Loucy (cell line): ENCODE measurements at regions not wholly inside any gene's neighbourhood (a gene's known extent, or its start where the extent isn't known, plus 50 kb on each side); places are given as distances from the start of the nearest gene placed in this dataset.

Experiments used
- H2AFZ ChIP-seq: fragments of 200-600 bp; sonication (generic); 2 replicates; pipeline ENCODE4 v1.6.0; 2016; ENCODE audit warnings: antibody characterized with exemption, mild to moderate bottlenecking, low read length, moderate library complexity
- H3F3A ChIP-seq: fragments of 200-600 bp; 2 replicates; pipeline ENCODE4 v1.6.0; 2016; ENCODE audit warnings: antibody characterized with exemption, low read depth, mild to moderate bottlenecking
- H3K27me3 ChIP-seq: fragments of 200-600 bp; sonication (generic); 2 replicates; pipeline ENCODE4 v1.6.1; 2014; ENCODE audit warnings: low read length, mild to moderate bottlenecking; ENCODE audit not compliant: insufficient read depth, poor library complexity, severe bottlenecking
- H3K36me3 ChIP-seq: fragments of 200-600 bp; sonication (generic); 2 replicates; pipeline ENCODE4 v1.6.1; 2016; ENCODE audit warnings: low read length; ENCODE audit not compliant: insufficient read depth
- H3K4me1 ChIP-seq: fragments of 200-600 bp; sonication (generic); 2 replicates; pipeline ENCODE4 v1.5.1; 2014; ENCODE audit warnings: low read length, mild to moderate bottlenecking; ENCODE audit not compliant: insufficient read depth, poor library complexity, severe bottlenecking
- H3K4me2 ChIP-seq: fragments of 200-600 bp; sonication (generic); 2 replicates; pipeline ENCODE4 v1.6.0; 2014; ENCODE audit warnings: antibody characterized with exemption, low read length, low read depth, mild to moderate bottlenecking; ENCODE audit not compliant: poor library complexity, severe bottlenecking
- H3K4me3 ChIP-seq: fragments of 200-600 bp; sonication (generic); 2 replicates; pipeline ENCODE4 v1.5.1; 2014; ENCODE audit warnings: low read length, mild to moderate bottlenecking, mixed read lengths; ENCODE audit not compliant: poor library complexity, severe bottlenecking
- H3K79me2 ChIP-seq: fragments of 200-600 bp; sonication (generic); 2 replicates; pipeline ENCODE4 v1.6.1; 2014; ENCODE audit warnings: low read length; ENCODE audit not compliant: insufficient read depth
- H3K9ac ChIP-seq: fragments of 200-600 bp; sonication (generic); 2 replicates; pipeline ENCODE4 v1.6.0; 2014; ENCODE audit warnings: mild to moderate bottlenecking, low read depth, low read length, moderate library complexity; ENCODE audit not compliant: poor library complexity, severe bottlenecking
- H3K9me2 ChIP-seq: fragments of 200-600 bp; sonication (generic); replicated peaks from 2 replicates; pipeline ENCODE4 v1.6.1; 2016; ENCODE audit warnings: low read depth, low read length, mixed read lengths
- H3K9me3 ChIP-seq: fragments of 200-600 bp; sonication (generic); 2 replicates; pipeline ENCODE4 v1.6.1; 2014; ENCODE audit warnings: mild to moderate bottlenecking, antibody characterized with exemption, low read length, low read depth; ENCODE audit not compliant: insufficient read depth
- H4K20me1 ChIP-seq: fragments of 200-600 bp; sonication (generic); 2 replicates; pipeline ENCODE4 v1.6.0; 2014; ENCODE audit warnings: antibody characterized with exemption, low read length, mild to moderate bottlenecking; ENCODE audit not compliant: insufficient read depth, poor library complexity, severe bottlenecking
- EZH2phosphoT487 ChIP-seq: fragments of 200-600 bp; IDR thresholded peaks from 2 replicates; pipeline ENCODE4 v1.6.1; 2018; ENCODE audit warnings: antibody characterized with exemption, mild to moderate bottlenecking, moderate library complexity, borderline replicate concordance
- TF ChIP-seq, protein P1 (sequence below): fragments of 200-600 bp; sonication (generic); conservative IDR thresholded peaks from 2 replicates; pipeline ENCODE4 v1.5.1; 2014; ENCODE audit warnings: mild to moderate bottlenecking, antibody characterized with exemption, low read length

DNA sequence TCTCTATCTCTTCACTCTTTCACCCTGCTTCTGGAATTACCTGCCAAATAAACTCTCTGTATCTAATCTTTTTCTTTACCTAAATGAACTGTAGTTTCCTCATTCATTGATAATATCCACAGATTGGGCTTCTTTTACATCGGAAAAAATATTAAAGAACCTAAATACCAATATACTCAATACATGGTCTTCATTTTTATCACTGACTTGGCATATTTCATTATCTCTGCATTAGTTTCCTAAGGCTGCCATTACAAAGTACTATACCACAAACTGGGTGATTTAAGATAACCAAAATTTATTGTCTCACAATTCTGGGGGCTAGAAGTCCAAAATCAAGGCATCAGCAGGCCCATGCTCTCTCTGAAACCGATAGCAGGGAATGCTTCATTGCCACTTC is 411.9 kb upstream of the SPTLC3 start:
- Histone ChIP-seq H3K9ac (no peak overlapping the region), H3K9me2 (no peaks in the 10 kb centered on the region), H4K20me1 (no peaks in the 10 kb centered on the region), H3K9me3 (no peaks in the 10 kb centered on the region), H2AFZ (no peak overlapping the region), H3K4me2 (no peak overlapping the region), H3K27me3 (no peaks in the 10 kb centered on the region), H3F3A (no peaks in the 10 kb centered on the region), H3K4me1 (no peaks in the 10 kb centered on the region), H3K4me3 (no peak overlapping the region), H3K36me3 (no peaks in the 10 kb centered on the region), H3K79me2 (no peaks in the 10 kb centered on the region)
- TF ChIP-seq EZH2phosphoT487, result no peak
- TF ChIP-seq, protein P1, sequence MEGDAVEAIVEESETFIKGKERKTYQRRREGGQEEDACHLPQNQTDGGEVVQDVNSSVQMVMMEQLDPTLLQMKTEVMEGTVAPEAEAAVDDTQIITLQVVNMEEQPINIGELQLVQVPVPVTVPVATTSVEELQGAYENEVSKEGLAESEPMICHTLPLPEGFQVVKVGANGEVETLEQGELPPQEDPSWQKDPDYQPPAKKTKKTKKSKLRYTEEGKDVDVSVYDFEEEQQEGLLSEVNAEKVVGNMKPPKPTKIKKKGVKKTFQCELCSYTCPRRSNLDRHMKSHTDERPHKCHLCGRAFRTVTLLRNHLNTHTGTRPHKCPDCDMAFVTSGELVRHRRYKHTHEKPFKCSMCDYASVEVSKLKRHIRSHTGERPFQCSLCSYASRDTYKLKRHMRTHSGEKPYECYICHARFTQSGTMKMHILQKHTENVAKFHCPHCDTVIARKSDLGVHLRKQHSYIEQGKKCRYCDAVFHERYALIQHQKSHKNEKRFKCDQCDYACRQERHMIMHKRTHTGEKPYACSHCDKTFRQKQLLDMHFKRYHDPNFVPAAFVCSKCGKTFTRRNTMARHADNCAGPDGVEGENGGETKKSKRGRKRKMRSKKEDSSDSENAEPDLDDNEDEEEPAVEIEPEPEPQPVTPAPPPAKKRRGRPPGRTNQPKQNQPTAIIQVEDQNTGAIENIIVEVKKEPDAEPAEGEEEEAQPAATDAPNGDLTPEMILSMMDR, result no peak

GRCh38 chr20:12597551-12597950 is 411.2 kb upstream of the SPTLC3 start:
- Histone ChIP-seq H3K9me3 (no peaks in the 10 kb centered on the region), H3K4me3 (no peak overlapping the region), H3K4me2 (no peak overlapping the region), H4K20me1 (no peaks in the 10 kb centered on the region), H3K9ac (no peak overlapping the region), H3K27me3 (no peaks in the 10 kb centered on the region), H3K9me2 (no peaks in the 10 kb centered on the region), H3K36me3 (no peaks in the 10 kb centered on the region), H3F3A (no peaks in the 10 kb centered on the region), H2AFZ (no peak overlapping the region), H3K4me1 (no peaks in the 10 kb centered on the region), H3K79me2 (no peaks in the 10 kb centered on the region)
- TF ChIP-seq EZH2phosphoT487, result no peak
- TF ChIP-seq, protein P1, result no peak

GRCh38 chr20:12598894-12599293 is 409.9 kb upstream of the SPTLC3 start:
- H3K4me2 ChIP-seq, result no peak overlapping the region
- H3K27me3 ChIP-seq, result no peaks in the 10 kb centered on the region
- no peaks in the 10 kb centered on the region for H3K4me1 ChIP-seq
- no peak for TF ChIP-seq EZH2phosphoT487
- TF ChIP-seq, protein P1, result no peak
- no peaks in the 10 kb centered on the region for H3K36me3 ChIP-seq
- H3K4me3 ChIP-seq, result no peak overlapping the region
- no peaks in the 10 kb centered on the region for H3K79me2 ChIP-seq
- H3K9me3 ChIP-seq, result no peaks in the 10 kb centered on the region
- H3K9ac ChIP-seq, result no peak overlapping the region
- H3F3A ChIP-seq, result no peaks in the 10 kb centered on the region
- no peaks in the 10 kb centered on the region for H4K20me1 ChIP-seq
- no peaks in the 10 kb centered on the region for H3K9me2 ChIP-seq
- H2AFZ ChIP-seq, result no peak overlapping the region
